HUES6 (cell line): ENCODE measurements at regions not wholly inside any gene's neighbourhood (a gene's known extent, or its start where the extent isn't known, plus 50 kb on each side); places are given as distances from the start of the nearest gene placed in this dataset.
"Not testable (repeated sequence)": the region's sequence is repeated elsewhere in the genome, so short reads cannot be mapped to it uniquely, and the experiment has no call there.

Experiments
- H3K27ac ChIP-seq: 2 replicates; pipeline ENCODE4 v1.7.0; 2013; ENCODE audit warnings: low read depth, mild to moderate bottlenecking, low read length, inconsistent platforms
- H3K27me3 ChIP-seq: 2 replicates; pipeline ENCODE4 v1.6.1; 2013; ENCODE audit warnings: low read length; ENCODE audit not compliant: control insufficient read depth, insufficient read depth
- H3K36me3 ChIP-seq: 2 replicates; pipeline ENCODE4 v1.6.1; 2013; ENCODE audit warnings: low read length; ENCODE audit not compliant: control insufficient read depth, insufficient read depth
- H3K4me1 ChIP-seq: 2 replicates; pipeline ENCODE4 v1.6.1; 2013; ENCODE audit warnings: low read length; ENCODE audit not compliant: control insufficient read depth, insufficient read depth
- H3K4me3 ChIP-seq: 2 replicates; pipeline ENCODE4 v1.5.1; 2013; ENCODE audit warnings: low read depth, low read length
- H3K9ac ChIP-seq: one replicate; pipeline ENCODE4 v1.6.1; 2013; ENCODE audit warnings: mild to moderate bottlenecking, low read length
- H3K9me3 ChIP-seq: 2 replicates; pipeline ENCODE4 v1.6.1; 2013; ENCODE audit warnings: low read depth, low read length; ENCODE audit not compliant: control insufficient read depth, insufficient read depth

- peaks cover 10% of the 10 kb centered on the region for H3K4me1 ChIP-seq
- no peaks in the 10 kb centered on the region for H3K36me3 ChIP-seq
- no peaks in the 10 kb centered on the region for H3K9me3 ChIP-seq
- H3K4me3 ChIP-seq: no peak overlapping the region
- no peak overlapping the region for H3K9ac ChIP-seq
- H3K27ac ChIP-seq: no peak overlapping the region
- H3K27me3 ChIP-seq: no peaks in the 10 kb centered on the region
Observed at GRCh38 chr4:79620617-79621016, 212.6 kb upstream of the GK2 start.

GRCh38 chr4:79613269-79613935 lies 205.4 kb upstream of the GK2 start:
- no peak overlapping the region for H3K27ac ChIP-seq
- no peaks in the 10 kb centered on the region for H3K27me3 ChIP-seq
- no peaks in the 10 kb centered on the region for H3K9me3 ChIP-seq
- no peaks in the 10 kb centered on the region for H3K4me1 ChIP-seq
- no peak overlapping the region for H3K4me3 ChIP-seq
- H3K36me3 ChIP-seq: no peaks in the 10 kb centered on the region
- no peak overlapping the region for H3K9ac ChIP-seq

- no peaks in the 10 kb centered on the region for H3K36me3 ChIP-seq
- no peaks in the 10 kb centered on the region for H3K27me3 ChIP-seq
- H3K9ac ChIP-seq: no peak overlapping the region
- H3K9me3 ChIP-seq: no peaks in the 10 kb centered on the region
- H3K4me1 ChIP-seq: no peaks in the 10 kb centered on the region
- H3K4me3 ChIP-seq: no peak overlapping the region
- H3K27ac ChIP-seq: no peak overlapping the region
Observed at GRCh38 chr4:79611026-79611425, 203.0 kb upstream of the GK2 start.

GRCh38 chr4:79609817-79610216 lies 201.8 kb upstream of the GK2 start:
- no peaks in the 10 kb centered on the region for H3K27me3 ChIP-seq
- no peak overlapping the region for H3K4me3 ChIP-seq
- H3K27ac ChIP-seq: no peak overlapping the region
- no peak overlapping the region for H3K9ac ChIP-seq
- no peaks in the 10 kb centered on the region for H3K9me3 ChIP-seq
- no peaks in the 10 kb centered on the region for H3K4me1 ChIP-seq
- H3K36me3 ChIP-seq: no peaks in the 10 kb centered on the region

GRCh38 chr4:79607979-79608378 lies 200.0 kb upstream of the GK2 start:
- H3K4me1 ChIP-seq: no peaks in the 10 kb centered on the region
- no peaks in the 10 kb centered on the region for H3K9me3 ChIP-seq
- no peaks in the 10 kb centered on the region for H3K27me3 ChIP-seq
- no peak overlapping the region for H3K9ac ChIP-seq
- H3K27ac ChIP-seq: no peak overlapping the region
- H3K4me3 ChIP-seq: no peak overlapping the region
- no peaks in the 10 kb centered on the region for H3K36me3 ChIP-seq

GRCh38 chr4:79604152-79604551 lies 196.1 kb upstream of the GK2 start:
- no peaks in the 10 kb centered on the region for H3K27me3 ChIP-seq
- no peak overlapping the region for H3K9ac ChIP-seq
- H3K9me3 ChIP-seq: no peaks in the 10 kb centered on the region
- H3K4me1 ChIP-seq: no peaks in the 10 kb centered on the region
- H3K27ac ChIP-seq: no peak overlapping the region
- H3K4me3 ChIP-seq: no peak overlapping the region
- H3K36me3 ChIP-seq: no peaks in the 10 kb centered on the region

GRCh38 chr4:79603681-79604080 lies 195.7 kb upstream of the GK2 start:
- Histone ChIP-seq H3K36me3 (no peaks in the 10 kb centered on the region), H3K9me3 (no peaks in the 10 kb centered on the region), H3K27ac (no peak overlapping the region), H3K4me1 (no peaks in the 10 kb centered on the region), H3K9ac (no peak overlapping the region), H3K27me3 (no peaks in the 10 kb centered on the region), H3K4me3 (no peak overlapping the region)

GRCh38 chr4:79599691-79600090 lies 191.7 kb upstream of the GK2 start:
- H3K4me1 ChIP-seq: no peaks in the 10 kb centered on the region
- H3K9me3 ChIP-seq: no peaks in the 10 kb centered on the region
- no peaks in the 10 kb centered on the region for H3K36me3 ChIP-seq
- H3K27ac ChIP-seq: no peak overlapping the region
- H3K27me3 ChIP-seq: no peaks in the 10 kb centered on the region
- H3K4me3 ChIP-seq: no peak overlapping the region
- no peak overlapping the region for H3K9ac ChIP-seq

- H3K36me3 ChIP-seq: no peaks in the 10 kb centered on the region
- no peak overlapping the region for H3K9ac ChIP-seq
- no peaks in the 10 kb centered on the region for H3K4me1 ChIP-seq
- H3K27ac ChIP-seq: no peak overlapping the region
- no peaks in the 10 kb centered on the region for H3K9me3 ChIP-seq
- no peak overlapping the region for H3K4me3 ChIP-seq
- no peaks in the 10 kb centered on the region for H3K27me3 ChIP-seq
Observed at GRCh38 chr4:79598801-79599200, 190.8 kb upstream of the GK2 start.

GRCh38 chr4:79598214-79598613 lies 190.2 kb upstream of the GK2 start:
- no peaks in the 10 kb centered on the region for H3K9me3 ChIP-seq
- no peaks in the 10 kb centered on the region for H3K27me3 ChIP-seq
- H3K4me1 ChIP-seq: no peaks in the 10 kb centered on the region
- no peak overlapping the region for H3K9ac ChIP-seq
- no peak overlapping the region for H3K27ac ChIP-seq
- H3K4me3 ChIP-seq: no peak overlapping the region
- no peaks in the 10 kb centered on the region for H3K36me3 ChIP-seq

GRCh38 chr4:79597266-79597665 lies 189.2 kb upstream of the GK2 start:
- Histone ChIP-seq H3K27me3 (no peaks in the 10 kb centered on the region), H3K4me1 (no peaks in the 10 kb centered on the region), H3K27ac (no peak overlapping the region), H3K9me3 (no peaks in the 10 kb centered on the region), H3K4me3 (no peak overlapping the region), H3K9ac (no peak overlapping the region), H3K36me3 (no peaks in the 10 kb centered on the region)

- H3K4me3 ChIP-seq, H3K36me3 ChIP-seq, H3K4me1 ChIP-seq, H3K9me3 ChIP-seq, H3K27ac ChIP-seq, H3K9ac ChIP-seq, H3K27me3 ChIP-seq: not testable (repeated sequence)
Observed at GRCh38 chr4:79592218-79592617, 184.2 kb upstream of the GK2 start.
